ENCODE measurements at regions not wholly inside any gene's neighbourhood (a gene's known extent, or its start where the extent isn't known, plus 50 kb on each side); places are given as distances from the start of the nearest gene placed in this dataset.

DNA sequence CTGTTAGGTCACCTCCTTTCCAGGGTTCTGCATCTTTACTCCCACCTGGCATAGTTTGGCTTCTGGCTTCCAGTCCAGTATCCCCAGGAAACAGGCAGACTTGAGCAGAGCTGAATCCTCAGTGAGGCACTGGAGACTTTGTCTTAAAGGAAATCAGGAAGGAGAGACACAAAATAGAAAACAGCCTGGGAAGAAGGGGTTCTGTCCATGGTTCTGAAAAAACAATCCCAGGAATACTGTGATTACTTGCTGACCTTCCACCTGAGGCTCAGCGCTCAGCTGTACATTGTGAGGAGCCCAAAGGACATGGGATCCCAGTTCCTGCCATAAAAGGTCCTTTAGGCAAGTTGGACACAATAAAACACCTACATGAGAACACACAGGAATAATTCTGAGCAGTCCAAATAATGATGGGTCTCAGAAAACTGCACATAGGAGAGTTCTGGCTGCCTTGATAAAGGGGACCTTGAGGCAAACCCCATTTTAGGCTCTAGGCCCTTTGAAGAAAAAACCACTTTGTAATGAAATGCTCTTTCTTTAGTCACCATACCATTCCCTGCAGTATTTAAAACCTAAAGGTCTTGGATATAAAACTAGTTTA lies 81.4 kb upstream of the CRHR1 start:
- Histone ChIP-seq H3K27ac (ENCODE audit: low read length in 2 of 2) (no peak overlapping the region), H3K4me3 (ENCODE audit: control extremely low read depth in 1 of 5, extremely low read depth in 1 of 5, insufficient read depth in 1 of 5, low read depth in 2 of 5, low read length in 4 of 5) (no peak overlapping the region), H3K4me1 (ENCODE audit: control insufficient read depth in 2 of 2, insufficient read depth in 2 of 2, low read length in 2 of 2) (no peaks in the 10 kb centered on the region), H3K36me3 (replicated peaks in 1 of 2; ENCODE audit: control extremely low read depth in 1 of 2, control insufficient read depth in 1 of 2, extremely low read depth in 1 of 2, insufficient read depth in 2 of 2, low read length in 1 of 2) (no peaks in the 10 kb centered on the region), H3K27me3 (replicated peaks in 1 of 4; ENCODE audit: control extremely low read depth in 1 of 4, control insufficient read depth in 3 of 4, insufficient read depth in 4 of 4, low read length in 3 of 4) (peaks cover 0 to 41% (median 6%) of the 10 kb centered on the region in 4 experiments), H3K9ac (ENCODE audit: low read length) (no peak overlapping the region), H4K20me1 (ENCODE audit: control insufficient read depth, insufficient read depth, low read length, poor library complexity, severe bottlenecking) (no peaks in the 10 kb centered on the region), H3K9me3 (ENCODE audit: control extremely low read depth in 1 of 3, control insufficient read depth in 2 of 3, insufficient read depth in 1 of 3, low read length in 2 of 3) (peaks cover 0 to 3% (median 0%) of the 10 kb centered on the region in 3 donors), H3K4me2 (replicated peaks; ENCODE audit: low read depth, low read length, poor library complexity, severe bottlenecking) (no peak overlapping the region), H2AFZ (ENCODE audit: insufficient read depth, low read depth, low read length, poor library complexity, severe bottlenecking) (no peak overlapping the region), H3K79me2 (ENCODE audit: control insufficient read depth, insufficient read depth, low read length) (no peaks in the 10 kb centered on the region)
- DNase-seq, result no peak
- H3K27ac Mint-ChIP-seq, result no peak overlapping the region
- ChIA-PET CTCF (no interaction called here), POLR2A (no interaction called here)
- H3K4me1 Mint-ChIP-seq, result no peaks in the 10 kb centered on the region
- ATAC-seq (ENCODE audit: low read depth), result no peak
- no peak for TF ChIP-seq EZH2 (IDR thresholded peaks at IDR 0.05; ENCODE audit: borderline replicate concordance, insufficient read depth, low read depth, low read length, poor library complexity, severe bottlenecking)
- TF ChIP-seq, protein P1, sequence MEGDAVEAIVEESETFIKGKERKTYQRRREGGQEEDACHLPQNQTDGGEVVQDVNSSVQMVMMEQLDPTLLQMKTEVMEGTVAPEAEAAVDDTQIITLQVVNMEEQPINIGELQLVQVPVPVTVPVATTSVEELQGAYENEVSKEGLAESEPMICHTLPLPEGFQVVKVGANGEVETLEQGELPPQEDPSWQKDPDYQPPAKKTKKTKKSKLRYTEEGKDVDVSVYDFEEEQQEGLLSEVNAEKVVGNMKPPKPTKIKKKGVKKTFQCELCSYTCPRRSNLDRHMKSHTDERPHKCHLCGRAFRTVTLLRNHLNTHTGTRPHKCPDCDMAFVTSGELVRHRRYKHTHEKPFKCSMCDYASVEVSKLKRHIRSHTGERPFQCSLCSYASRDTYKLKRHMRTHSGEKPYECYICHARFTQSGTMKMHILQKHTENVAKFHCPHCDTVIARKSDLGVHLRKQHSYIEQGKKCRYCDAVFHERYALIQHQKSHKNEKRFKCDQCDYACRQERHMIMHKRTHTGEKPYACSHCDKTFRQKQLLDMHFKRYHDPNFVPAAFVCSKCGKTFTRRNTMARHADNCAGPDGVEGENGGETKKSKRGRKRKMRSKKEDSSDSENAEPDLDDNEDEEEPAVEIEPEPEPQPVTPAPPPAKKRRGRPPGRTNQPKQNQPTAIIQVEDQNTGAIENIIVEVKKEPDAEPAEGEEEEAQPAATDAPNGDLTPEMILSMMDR (IDR thresholded peaks at IDR 0.05), result no peak
- intact Hi-C loops (cut with micrococcal nuclease), result no loop called here
- 20% methylated on average over 1 of the region's 1 CpG for WGBS (ENCODE audit: insufficient coverage)
- peaks cover 56% of the 10 kb centered on the region for H3K27me3 Mint-ChIP-seq
- no peaks in the 10 kb centered on the region for H3K9me3 Mint-ChIP-seq (ENCODE audit: insufficient read depth)
- no peak overlapping the region for H3K4me3 Mint-ChIP-seq

DNA sequence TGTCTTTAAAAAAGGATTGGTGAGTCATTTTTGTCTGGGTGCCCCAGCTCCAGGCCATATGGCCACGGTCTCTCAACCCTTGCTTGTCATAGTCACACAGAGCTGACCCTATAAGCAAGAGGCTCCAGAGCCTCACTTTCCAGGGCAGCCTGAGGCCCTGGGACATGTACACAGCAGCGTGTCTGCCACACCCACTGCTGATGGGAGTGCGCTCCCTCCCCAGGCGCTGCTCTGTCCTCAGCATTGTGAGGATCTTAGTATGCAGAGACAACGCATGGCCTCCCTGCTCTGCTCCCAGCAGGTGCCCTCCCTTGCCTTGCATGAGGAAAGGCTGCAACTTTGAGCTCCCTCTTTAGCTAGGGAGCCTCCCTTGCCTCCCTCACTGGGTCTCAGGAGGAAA lies 80.8 kb upstream of the CRHR1 start:
- H3K27me3 ChIP-seq (replicated peaks in 1 of 4; ENCODE audit: control extremely low read depth in 1 of 4, control insufficient read depth in 3 of 4, insufficient read depth in 4 of 4, low read length in 3 of 4), result peaks cover 0 to 47% (median 7%) of the 10 kb centered on the region in 4 experiments
- ChIA-PET CTCF (no interaction called here), POLR2A (no interaction called here)
- H3K4me3 ChIP-seq (ENCODE audit: control extremely low read depth in 1 of 5, extremely low read depth in 1 of 5, insufficient read depth in 1 of 5, low read depth in 2 of 5, low read length in 4 of 5), result no peak overlapping the region
- H2AFZ ChIP-seq (ENCODE audit: insufficient read depth, low read depth, low read length, poor library complexity, severe bottlenecking), result no peak overlapping the region
- no peak overlapping the region for H3K27ac ChIP-seq (ENCODE audit: low read length in 2 of 2)
- Mint-ChIP-seq H3K9me3 (ENCODE audit: insufficient read depth) (no peaks in the 10 kb centered on the region), H3K4me3 (no peak overlapping the region), H3K27ac (no peak overlapping the region), H3K27me3 (peaks cover 61% of the 10 kb centered on the region), H3K4me1 (no peaks in the 10 kb centered on the region)
- no peaks in the 10 kb centered on the region for H4K20me1 ChIP-seq (ENCODE audit: control insufficient read depth, insufficient read depth, low read length, poor library complexity, severe bottlenecking)
- peaks cover 0 to 3% (median 0%) of the 10 kb centered on the region in 3 donors for H3K9me3 ChIP-seq (ENCODE audit: control extremely low read depth in 1 of 3, control insufficient read depth in 2 of 3, insufficient read depth in 1 of 3, low read length in 2 of 3)
- TF ChIP-seq, protein P1 (IDR thresholded peaks at IDR 0.05), result no peak
- TF ChIP-seq EZH2 (IDR thresholded peaks at IDR 0.05; ENCODE audit: borderline replicate concordance, insufficient read depth, low read depth, low read length, poor library complexity, severe bottlenecking), result no peak
- intact Hi-C loops (cut with micrococcal nuclease), result no loop called here
- H3K79me2 ChIP-seq (ENCODE audit: control insufficient read depth, insufficient read depth, low read length), result no peaks in the 10 kb centered on the region
- H3K9ac ChIP-seq (ENCODE audit: low read length), result no peak overlapping the region
- H3K4me1 ChIP-seq (ENCODE audit: control insufficient read depth in 2 of 2, insufficient read depth in 2 of 2, low read length in 2 of 2), result no peaks in the 10 kb centered on the region
- whole genome bisulfite sequencing (ENCODE audit: insufficient coverage), result 63% methylated on average over 5 of the region's 5 CpGs
- ATAC-seq (ENCODE audit: low read depth), result no peak
- no peak for DNase-seq
- no peaks in the 10 kb centered on the region for H3K36me3 ChIP-seq (replicated peaks in 1 of 2; ENCODE audit: control extremely low read depth in 1 of 2, control insufficient read depth in 1 of 2, extremely low read depth in 1 of 2, insufficient read depth in 2 of 2, low read length in 1 of 2)
- H3K4me2 ChIP-seq (replicated peaks; ENCODE audit: low read depth, low read length, poor library complexity, severe bottlenecking), result no peak overlapping the region
